ENCODE measurements at regions not wholly inside any gene's neighbourhood (a gene's known extent, or its start where the extent isn't known, plus 50 kb on each side); places are given as distances from the start of the nearest gene placed in this dataset.
"Not testable (repeated sequence)": the region's sequence is repeated elsewhere in the genome, so short reads cannot be mapped to it uniquely, and the experiment has no call there.

GRCh38 chr11:96925862-96926261 is 536.0 kb downstream of the JRKL start:
- intact Hi-C loops (cut with DNase I): no loop called here
- no peak for DNase-seq
- no peak for ATAC-seq (ENCODE audit: poor library complexity)

DNA sequence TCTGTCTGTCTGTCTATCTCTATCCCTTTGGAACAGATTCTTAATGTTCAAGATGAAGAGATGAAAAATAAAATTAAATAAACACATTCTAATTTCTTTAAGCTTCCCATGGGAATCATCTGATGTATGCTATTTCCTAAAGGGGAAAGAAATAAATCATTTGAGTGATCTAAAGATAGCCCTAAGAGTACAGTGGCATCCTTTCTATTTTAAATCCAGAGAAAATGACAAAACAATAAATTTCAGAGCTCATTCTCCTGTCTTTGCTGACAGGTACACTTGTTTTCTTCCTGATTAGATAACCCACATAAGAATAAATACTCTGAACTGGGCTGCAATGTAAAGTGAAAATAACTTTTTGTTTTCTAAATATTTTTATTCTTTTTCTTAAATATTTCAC is 550.4 kb downstream of the JRKL start:
- ATAC-seq (ENCODE audit: poor library complexity): no peak
- no peak for DNase-seq
- intact Hi-C loops (cut with DNase I): no loop called here

- ATAC-seq (ENCODE audit: poor library complexity) (no peak), DNase-seq (no peak)
- intact Hi-C loops (cut with DNase I): no loop called here
Observed at GRCh38 chr11:96942855-96943254, 553.0 kb downstream of the JRKL start.

DNA sequence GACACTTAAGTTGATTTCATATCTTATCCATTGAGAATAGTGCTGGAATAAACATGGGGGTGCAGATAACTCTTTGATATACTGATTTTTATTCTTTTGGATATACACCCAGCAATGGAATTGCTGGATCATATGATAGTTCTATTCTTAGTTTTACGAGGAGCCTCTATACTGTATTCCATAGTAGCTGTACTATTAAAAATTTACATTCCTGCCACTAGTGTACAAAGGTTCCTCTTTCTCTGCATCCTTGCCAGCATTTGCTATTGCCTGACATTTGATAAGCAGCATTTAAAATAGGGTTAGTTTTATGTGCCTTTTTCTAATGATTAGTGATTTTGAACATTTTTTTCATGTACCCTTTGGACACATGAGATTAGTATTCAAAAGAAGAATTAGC is 554.2 kb downstream of the JRKL start:
- no peak for DNase-seq
- intact Hi-C loops (cut with DNase I): no loop called here
- ATAC-seq (ENCODE audit: poor library complexity): no peak

GRCh38 chr11:96948066-96948465 is 558.3 kb downstream of the JRKL start:
- intact Hi-C loops (cut with DNase I): no loop called here
- no peak for ATAC-seq (ENCODE audit: poor library complexity)
- no peak for DNase-seq

GRCh38 chr11:96949464-96949863 is 559.7 kb downstream of the JRKL start:
- DNase-seq: no peak
- ATAC-seq (ENCODE audit: poor library complexity): no peak
- intact Hi-C loops (cut with DNase I): no loop called here

- ATAC-seq (ENCODE audit: poor library complexity): no peak
Observed at GRCh38 chr11:96954587-96955242, 564.9 kb downstream of the JRKL start.

GRCh38 chr11:96960476-96960875 is 570.7 kb downstream of the JRKL start:
- ATAC-seq (ENCODE audit: poor library complexity) (no peak), DNase-seq (no peak)
- intact Hi-C loops (cut with DNase I): no loop called here

More at GRCh38 chr11:96954587-96955242, 564.9 kb downstream of the JRKL start:
- no peak for DNase-seq
- intact Hi-C loops (cut with DNase I): no loop called here

DNA sequence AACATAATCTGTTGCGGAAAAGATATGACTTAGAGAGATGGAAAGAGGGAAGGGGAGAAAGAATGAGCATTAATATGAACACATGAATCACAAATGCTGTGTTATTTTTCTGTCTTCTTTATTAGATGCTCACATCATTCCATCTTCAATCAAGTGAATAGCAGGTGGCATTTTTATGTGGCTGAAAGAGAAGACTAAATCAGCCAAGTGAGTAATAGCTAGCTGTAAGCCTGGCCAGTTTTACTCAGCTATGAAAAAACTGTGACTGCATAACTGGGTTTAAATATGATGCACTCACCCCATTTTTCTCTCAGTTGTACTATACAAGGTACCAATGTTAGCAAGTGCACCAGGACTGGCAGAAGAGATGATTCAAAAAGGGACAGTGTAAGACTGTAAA is 571.1 kb downstream of the JRKL start:
- ATAC-seq (ENCODE audit: poor library complexity): no peak
- DNase-seq: no peak
- intact Hi-C loops (cut with DNase I): no loop called here

DNA sequence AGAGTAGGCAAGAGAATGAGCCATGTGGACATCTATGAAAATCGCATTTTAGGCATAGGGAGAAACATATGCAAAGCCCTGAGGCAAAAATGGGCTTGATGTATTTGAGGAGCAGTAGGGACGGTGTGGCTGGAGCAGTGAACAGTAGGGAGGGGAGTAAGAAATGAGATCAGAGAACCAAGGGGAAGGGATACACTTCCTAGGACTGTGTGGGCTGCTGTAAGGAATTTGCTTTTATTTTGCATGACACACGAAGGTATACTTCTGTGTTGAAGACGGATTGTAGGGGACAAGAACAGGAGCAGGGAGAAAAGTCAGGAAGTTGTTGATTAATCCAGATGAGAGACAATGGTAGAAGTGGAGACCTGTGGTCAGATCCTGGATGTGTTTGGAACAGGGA is 572.1 kb downstream of the JRKL start:
- intact Hi-C loops (cut with DNase I): no loop called here
- ATAC-seq (ENCODE audit: poor library complexity) (no peak), DNase-seq (no peak)

DNA sequence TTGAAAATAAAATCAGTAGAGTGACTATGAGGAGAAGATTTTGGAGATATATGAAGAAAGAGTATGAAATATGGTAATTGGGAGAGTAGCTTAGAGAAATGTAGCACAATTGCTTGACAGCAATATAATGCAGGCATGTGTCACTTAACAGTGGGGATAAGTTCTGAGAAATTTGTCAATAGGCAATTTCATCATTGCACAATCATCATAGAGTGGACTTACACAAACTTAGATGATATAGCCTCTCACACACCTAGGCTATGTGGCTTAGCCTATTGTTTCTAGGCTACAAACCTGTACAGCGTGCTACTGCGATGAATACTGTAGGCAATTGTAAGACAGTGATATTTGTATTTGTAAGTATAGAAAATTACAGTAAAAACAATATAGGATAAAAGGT is 573.6 kb downstream of the JRKL start:
- no peak for ATAC-seq (ENCODE audit: poor library complexity)
- DNase-seq: no peak
- intact Hi-C loops (cut with DNase I): no loop called here

DNA sequence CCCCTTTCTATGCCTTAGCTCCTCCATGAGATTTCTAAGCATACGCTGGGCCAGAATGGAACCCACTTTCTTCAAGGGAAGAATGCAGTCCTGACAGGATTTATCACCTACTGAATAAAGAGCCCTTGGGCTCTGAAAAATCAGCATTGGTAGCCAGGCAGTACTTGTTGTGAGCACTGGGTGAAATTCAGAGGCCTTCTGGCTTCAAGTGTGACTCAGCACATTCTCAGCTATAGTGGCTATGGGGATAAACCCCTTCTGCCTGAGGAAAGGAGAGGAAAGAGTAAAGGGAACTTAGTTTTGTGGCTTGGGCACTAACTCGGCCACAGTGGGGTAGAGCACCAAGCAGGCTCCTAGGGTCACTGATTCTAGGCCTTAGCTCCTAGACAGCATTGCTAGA is 574.8 kb downstream of the JRKL start:
- DNase-seq (no peak), ATAC-seq (ENCODE audit: poor library complexity) (no peak)
- intact Hi-C loops (cut with DNase I): no loop called here

GRCh38 chr11:96967616-96968015 is 577.8 kb downstream of the JRKL start:
- ATAC-seq (ENCODE audit: poor library complexity): no peak
- intact Hi-C loops (cut with DNase I): no loop called here
- DNase-seq: no peak

- ATAC-seq (ENCODE audit: poor library complexity) (no peak), DNase-seq (no peak)
- intact Hi-C loops (cut with DNase I): no loop called here
Observed at GRCh38 chr11:96969251-96969650, 579.4 kb downstream of the JRKL start.

GRCh38 chr11:96978751-96979150 is 588.9 kb downstream of the JRKL start:
- ATAC-seq (ENCODE audit: poor library complexity) (no peak), DNase-seq (no peak)
- intact Hi-C loops (cut with DNase I): no loop called here

- DNase-seq (no peak), ATAC-seq (ENCODE audit: poor library complexity) (no peak)
- intact Hi-C loops (cut with DNase I): loop anchor here (10.0 kb wide), 1 partner anchor 918 kb away; no protein-coding TSS in a partner anchor
Observed at GRCh38 chr11:96986516-96986915, 596.7 kb downstream of the JRKL start.

DNA sequence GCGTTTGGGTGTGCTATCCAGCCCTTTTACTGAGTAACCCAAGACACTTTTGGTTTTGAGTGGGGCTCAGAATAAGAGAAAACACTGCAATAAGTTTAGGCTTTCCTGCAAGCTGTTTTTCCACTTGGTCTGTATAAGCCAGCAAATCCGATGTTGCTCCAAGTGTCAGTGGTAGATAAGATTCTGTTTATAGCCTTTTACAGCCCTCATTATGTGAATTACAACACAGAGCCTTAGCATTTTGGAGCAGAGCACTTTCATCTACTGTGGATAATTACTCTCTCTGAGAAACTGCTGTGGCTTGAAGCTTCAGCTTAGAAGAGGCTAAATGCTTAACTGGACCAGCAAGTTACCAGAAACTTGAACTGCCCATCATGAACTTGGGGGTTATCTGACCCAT is 601.1 kb downstream of the JRKL start:
- ATAC-seq (ENCODE audit: poor library complexity) (peak; percentile 49), DNase-seq (no peak)
- intact Hi-C loops (cut with DNase I): no loop called here

DNA sequence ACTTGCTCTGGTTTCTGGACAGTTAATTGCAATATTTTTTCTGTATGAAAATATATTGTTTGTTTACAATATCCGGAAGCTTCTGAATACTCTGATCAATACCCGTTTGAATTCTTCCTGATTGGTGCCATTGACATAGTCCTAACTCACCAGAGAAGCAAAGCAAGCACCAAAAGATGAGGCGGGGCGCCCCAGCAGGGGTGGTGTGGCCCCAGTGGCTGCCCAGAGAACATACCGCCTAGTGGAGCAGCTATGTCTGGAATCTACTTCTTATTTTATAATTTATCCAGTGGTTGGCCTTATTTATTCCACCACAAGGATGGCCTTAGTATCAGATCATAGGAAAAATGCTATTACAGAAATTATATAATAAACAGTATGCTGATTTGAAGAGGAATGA is 610.7 kb downstream of the JRKL start:
- ATAC-seq (ENCODE audit: poor library complexity): no peak
- no peak for DNase-seq
- intact Hi-C loops (cut with DNase I): no loop called here

DNA sequence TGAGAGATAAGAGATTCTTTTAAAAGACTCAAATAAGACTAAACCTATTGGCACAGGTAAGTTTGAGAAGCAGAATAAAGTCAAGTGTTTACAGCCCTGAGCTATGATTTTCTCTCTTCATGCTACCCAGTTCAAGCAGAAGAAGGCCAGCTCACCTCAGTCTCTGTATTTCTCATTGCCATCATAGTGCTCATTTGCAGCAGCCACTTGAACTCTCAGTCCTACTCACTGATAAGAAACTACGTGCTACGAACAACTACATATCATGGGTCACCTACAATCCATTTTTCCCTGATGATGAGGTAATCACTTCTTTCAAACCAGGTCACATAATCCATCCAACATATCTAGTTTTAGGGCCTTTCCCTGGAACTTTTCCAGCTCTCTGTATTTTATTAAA is 617.5 kb downstream of the JRKL start:
- DNase-seq (no peak), ATAC-seq (ENCODE audit: poor library complexity) (peak; percentile 41)
- intact Hi-C loops (cut with DNase I): no loop called here

GRCh38 chr11:97009613-97010012 is 619.8 kb downstream of the JRKL start:
- DNase-seq: no peak
- no peak for ATAC-seq (ENCODE audit: poor library complexity)
- intact Hi-C loops (cut with DNase I): no loop called here

DNA sequence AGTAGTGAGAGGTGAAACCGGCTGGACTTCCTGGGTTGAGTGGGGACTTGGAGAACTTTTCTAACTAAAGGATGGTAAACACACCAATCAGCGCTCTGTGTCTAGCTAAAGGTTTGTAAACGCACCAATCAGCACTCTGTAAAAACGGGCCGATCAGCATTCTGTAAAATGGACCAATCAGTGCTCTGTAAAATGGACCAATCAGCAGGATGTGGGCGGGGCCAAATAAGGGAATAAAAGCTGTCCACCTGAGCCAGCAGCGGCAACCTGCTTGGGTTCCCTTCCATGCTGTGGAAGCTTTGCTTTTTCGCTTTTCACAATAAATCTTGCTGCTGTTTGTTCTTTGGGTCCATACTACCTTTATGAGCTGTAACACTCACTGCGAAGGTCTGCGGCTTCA is 621.2 kb downstream of the JRKL start:
- DNase-seq; intact Hi-C loops (cut with DNase I): not testable (repeated sequence)

More for the DNA sequence above, 621.2 kb downstream of the JRKL start:
- not testable (repeated sequence) for ATAC-seq (ENCODE audit: poor library complexity)

All from Right ventricle myocardium superior (tissue), 1 donor.